ENCODE measurements at regions not wholly inside any gene's neighbourhood (a gene's known extent, or its start where the extent isn't known, plus 50 kb on each side); places are given as distances from the start of the nearest gene placed in this dataset.

GRCh38 chr7:113404245-113404644 is 285.9 kb upstream of the SMIM30 start:
- Histone ChIP-seq H3K9ac (ENCODE audit: low read depth, low read length) (no peak overlapping the region), H3K27me3 (ENCODE audit: control insufficient read depth, insufficient read depth, low read length) (no peaks in the 10 kb centered on the region), H3K4me1 (ENCODE audit: control insufficient read depth, insufficient read depth, low read length) (no peaks in the 10 kb centered on the region), H3K36me3 (ENCODE audit: insufficient read depth, low read length) (no peaks in the 10 kb centered on the region), H3K9me3 (replicated peaks; ENCODE audit: low read length) (no peaks in the 10 kb centered on the region), H3K4me3 (ENCODE audit: low read length) (no peak overlapping the region), H3K4me2 (ENCODE audit: low read length) (no peak overlapping the region)

DNA sequence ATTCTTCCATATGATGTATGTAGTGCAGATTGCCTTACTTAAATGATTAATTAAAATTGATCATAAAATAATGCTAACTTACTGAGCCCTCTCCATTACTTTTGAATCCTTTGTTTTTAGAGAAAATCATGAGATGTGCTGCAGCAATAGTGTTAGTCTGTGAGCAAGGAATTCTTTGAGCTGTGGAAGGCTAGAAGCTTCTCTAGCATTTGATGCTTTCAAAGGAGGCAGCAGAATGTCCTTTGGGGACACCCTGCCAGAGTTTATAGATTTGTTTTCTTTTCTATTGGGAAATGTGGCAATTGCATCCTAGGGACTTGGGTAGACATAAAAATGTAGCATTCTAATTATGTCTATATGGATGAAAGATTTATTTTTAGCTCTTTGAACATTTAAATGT is 284.1 kb upstream of the SMIM30 start:
- Histone ChIP-seq H3K9me3 (replicated peaks; ENCODE audit: low read length) (no peaks in the 10 kb centered on the region), H3K4me1 (ENCODE audit: control insufficient read depth, insufficient read depth, low read length) (no peaks in the 10 kb centered on the region), H3K27me3 (ENCODE audit: control insufficient read depth, insufficient read depth, low read length) (no peaks in the 10 kb centered on the region), H3K36me3 (ENCODE audit: insufficient read depth, low read length) (no peaks in the 10 kb centered on the region), H3K4me3 (ENCODE audit: low read length) (no peak overlapping the region), H3K4me2 (ENCODE audit: low read length) (no peak overlapping the region), H3K9ac (ENCODE audit: low read depth, low read length) (no peak overlapping the region)

DNA sequence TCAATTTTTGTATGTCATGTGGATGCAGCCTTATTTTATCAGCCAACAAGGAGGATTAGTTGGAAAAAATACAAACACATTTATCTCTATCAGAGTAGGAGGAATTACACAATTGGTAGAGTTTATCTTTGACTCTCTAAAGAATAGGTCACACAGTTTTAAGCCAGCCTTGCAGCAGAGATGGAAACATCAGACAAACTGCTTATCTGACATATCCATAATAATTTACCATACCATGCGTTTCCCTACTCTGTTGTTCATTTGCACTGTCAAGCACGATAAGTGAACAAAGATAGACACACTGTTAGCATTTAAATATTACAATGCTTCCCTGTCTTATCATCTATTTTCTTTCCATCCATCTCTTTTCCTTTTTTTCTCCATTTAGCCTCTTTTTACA is 283.7 kb upstream of the SMIM30 start:
- no peak overlapping the region for H3K4me2 ChIP-seq (ENCODE audit: low read length)
- H3K4me3 ChIP-seq (ENCODE audit: low read length), result no peak overlapping the region
- H3K9me3 ChIP-seq (replicated peaks; ENCODE audit: low read length), result no peaks in the 10 kb centered on the region
- no peaks in the 10 kb centered on the region for H3K36me3 ChIP-seq (ENCODE audit: insufficient read depth, low read length)
- no peaks in the 10 kb centered on the region for H3K4me1 ChIP-seq (ENCODE audit: control insufficient read depth, insufficient read depth, low read length)
- H3K9ac ChIP-seq (ENCODE audit: low read depth, low read length), result no peak overlapping the region
- H3K27me3 ChIP-seq (ENCODE audit: control insufficient read depth, insufficient read depth, low read length), result no peaks in the 10 kb centered on the region

DNA sequence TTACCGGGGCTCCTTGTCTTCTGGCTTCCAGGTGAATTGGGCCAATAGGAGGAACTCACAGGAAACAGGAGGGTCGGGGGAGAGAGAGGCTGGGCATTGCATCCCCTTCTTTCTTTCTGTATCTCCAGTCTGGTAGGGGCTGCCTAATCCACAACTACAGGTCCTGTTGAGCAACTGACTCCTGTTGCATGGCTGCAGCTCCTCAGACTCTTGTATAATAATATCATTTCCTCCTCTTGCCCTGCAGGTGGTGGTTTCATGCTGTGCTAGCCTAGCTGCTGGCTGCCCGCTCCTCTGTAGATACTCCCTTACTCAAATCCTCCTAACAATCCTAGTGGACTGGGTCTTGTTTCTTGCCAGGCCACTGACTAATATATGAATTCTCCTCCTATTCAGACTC is 276.5 kb upstream of the SMIM30 start:
- Histone ChIP-seq H3K4me1 (ENCODE audit: control insufficient read depth, insufficient read depth, low read length) (no peaks in the 10 kb centered on the region), H3K27me3 (ENCODE audit: control insufficient read depth, insufficient read depth, low read length) (no peaks in the 10 kb centered on the region), H3K4me3 (ENCODE audit: low read length) (no peak overlapping the region), H3K9me3 (replicated peaks; ENCODE audit: low read length) (no peaks in the 10 kb centered on the region), H3K9ac (ENCODE audit: low read depth, low read length) (no peak overlapping the region), H3K36me3 (ENCODE audit: insufficient read depth, low read length) (no peaks in the 10 kb centered on the region), H3K4me2 (ENCODE audit: low read length) (no peak overlapping the region)

DNA sequence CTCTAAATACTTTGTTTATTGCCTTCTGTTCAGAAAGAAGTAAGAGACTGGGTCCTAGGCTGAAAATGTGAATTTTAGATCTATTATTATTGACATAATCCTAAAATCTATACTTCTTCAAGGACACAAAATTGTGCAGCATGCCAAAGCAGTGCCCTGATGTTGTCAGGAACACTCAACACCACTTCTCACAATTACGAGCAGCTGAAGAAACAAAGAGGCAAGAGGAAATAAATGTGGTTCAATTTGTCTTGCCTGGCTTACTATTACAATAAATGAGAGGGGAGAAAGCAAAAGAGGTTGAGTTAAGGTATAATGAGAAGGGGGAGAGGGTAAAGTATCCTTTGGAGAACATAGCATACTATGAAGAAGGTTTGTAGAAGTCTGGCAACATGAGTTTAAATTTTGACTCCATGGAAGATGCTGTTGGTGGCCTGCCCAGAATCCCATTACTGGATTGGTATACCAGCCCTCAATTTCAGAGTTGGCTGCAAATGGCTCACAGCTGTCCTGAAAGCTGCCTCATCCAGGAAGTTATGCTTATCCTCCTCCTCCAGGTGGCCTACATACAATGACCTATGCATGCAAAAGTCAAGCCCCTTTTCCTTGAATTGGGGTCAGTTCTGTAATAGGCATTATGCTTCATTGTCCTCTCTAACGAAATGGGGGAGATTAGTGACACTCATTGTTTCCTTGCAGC is 274.6 kb upstream of the SMIM30 start:
- H3K36me3 ChIP-seq (ENCODE audit: insufficient read depth, low read length), result no peaks in the 10 kb centered on the region
- no peak overlapping the region for H3K4me2 ChIP-seq (ENCODE audit: low read length)
- H3K9ac ChIP-seq (ENCODE audit: low read depth, low read length), result no peak overlapping the region
- no peaks in the 10 kb centered on the region for H3K27me3 ChIP-seq (ENCODE audit: control insufficient read depth, insufficient read depth, low read length)
- no peak overlapping the region for H3K4me3 ChIP-seq (ENCODE audit: low read length)
- no peaks in the 10 kb centered on the region for H3K4me1 ChIP-seq (ENCODE audit: control insufficient read depth, insufficient read depth, low read length)
- H3K9me3 ChIP-seq (replicated peaks; ENCODE audit: low read length), result no peaks in the 10 kb centered on the region

DNA sequence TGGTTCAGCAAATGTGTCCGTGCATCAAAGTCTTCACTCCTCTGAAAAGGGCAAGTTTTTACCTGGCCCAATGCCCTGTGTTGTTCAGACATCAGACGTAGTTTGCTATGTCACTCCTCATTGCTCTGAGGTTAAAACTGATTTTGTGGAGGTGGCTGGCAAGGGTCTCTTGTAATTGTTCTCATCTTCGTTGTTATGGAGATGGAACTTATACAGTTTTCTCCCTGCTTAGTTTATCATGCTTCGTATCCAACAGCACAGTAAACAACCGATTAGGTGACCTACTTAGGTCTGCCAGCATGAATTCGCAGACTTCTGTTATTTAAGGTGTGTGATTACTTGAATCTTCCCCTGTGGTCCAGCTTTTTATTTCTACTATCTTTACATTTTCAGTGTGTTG is 274.1 kb upstream of the SMIM30 start:
- Histone ChIP-seq H3K27me3 (ENCODE audit: control insufficient read depth, insufficient read depth, low read length) (no peaks in the 10 kb centered on the region), H3K36me3 (ENCODE audit: insufficient read depth, low read length) (no peaks in the 10 kb centered on the region), H3K4me1 (ENCODE audit: control insufficient read depth, insufficient read depth, low read length) (no peaks in the 10 kb centered on the region), H3K9ac (ENCODE audit: low read depth, low read length) (no peak overlapping the region), H3K4me3 (ENCODE audit: low read length) (no peak overlapping the region), H3K4me2 (ENCODE audit: low read length) (no peak overlapping the region), H3K9me3 (replicated peaks; ENCODE audit: low read length) (no peaks in the 10 kb centered on the region)

DNA sequence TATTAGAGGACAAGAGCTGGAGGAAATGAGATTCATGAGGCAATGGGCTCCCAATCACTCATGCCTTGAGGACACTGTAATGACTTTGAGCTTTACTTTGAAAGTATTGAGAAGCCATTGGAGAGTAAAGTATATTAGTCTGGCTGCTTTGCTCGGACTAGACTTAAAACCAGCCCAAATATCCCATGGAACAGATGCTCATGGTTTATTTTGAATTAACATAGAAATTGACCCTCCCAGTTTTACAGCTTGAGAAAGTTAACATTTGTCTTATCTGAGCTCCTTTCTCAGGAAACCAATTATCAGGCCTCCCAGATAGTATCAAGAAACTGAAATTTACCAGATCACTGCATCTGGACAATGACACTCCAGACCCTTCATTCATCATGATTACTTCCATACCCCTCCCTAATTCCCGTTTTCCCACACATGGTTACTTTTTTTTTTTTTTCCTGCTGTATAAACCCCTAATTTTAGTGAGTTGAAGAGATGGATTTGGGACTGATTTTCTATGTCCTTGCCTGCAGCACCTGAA is 270.8 kb upstream of the SMIM30 start:
- no peaks in the 10 kb centered on the region for H3K27me3 ChIP-seq (ENCODE audit: control insufficient read depth, insufficient read depth, low read length)
- no peaks in the 10 kb centered on the region for H3K4me1 ChIP-seq (ENCODE audit: control insufficient read depth, insufficient read depth, low read length)
- H3K9me3 ChIP-seq (replicated peaks; ENCODE audit: low read length), result no peaks in the 10 kb centered on the region
- H3K4me3 ChIP-seq (ENCODE audit: low read length), result no peak overlapping the region
- no peak overlapping the region for H3K9ac ChIP-seq (ENCODE audit: low read depth, low read length)
- no peaks in the 10 kb centered on the region for H3K36me3 ChIP-seq (ENCODE audit: insufficient read depth, low read length)
- no peak overlapping the region for H3K4me2 ChIP-seq (ENCODE audit: low read length)

- no peaks in the 10 kb centered on the region for H3K9me3 ChIP-seq (replicated peaks; ENCODE audit: low read length)
- H3K9ac ChIP-seq (ENCODE audit: low read depth, low read length), result no peak overlapping the region
- no peak overlapping the region for H3K4me3 ChIP-seq (ENCODE audit: low read length)
- H3K4me2 ChIP-seq (ENCODE audit: low read length), result no peak overlapping the region
- H3K4me1 ChIP-seq (ENCODE audit: control insufficient read depth, insufficient read depth, low read length), result no peaks in the 10 kb centered on the region
- no peaks in the 10 kb centered on the region for H3K36me3 ChIP-seq (ENCODE audit: insufficient read depth, low read length)
- H3K27me3 ChIP-seq (ENCODE audit: control insufficient read depth, insufficient read depth, low read length), result no peaks in the 10 kb centered on the region
Measured at GRCh38 chr7:113383638-113384037, 265.3 kb upstream of the SMIM30 start.

- Histone ChIP-seq H3K9ac (ENCODE audit: low read depth, low read length) (no peak overlapping the region), H3K9me3 (replicated peaks; ENCODE audit: low read length) (no peaks in the 10 kb centered on the region), H3K36me3 (ENCODE audit: insufficient read depth, low read length) (no peaks in the 10 kb centered on the region), H3K4me2 (ENCODE audit: low read length) (no peak overlapping the region), H3K27me3 (ENCODE audit: control insufficient read depth, insufficient read depth, low read length) (no peaks in the 10 kb centered on the region), H3K4me3 (ENCODE audit: low read length) (no peak overlapping the region), H3K4me1 (ENCODE audit: control insufficient read depth, insufficient read depth, low read length) (no peaks in the 10 kb centered on the region)
Measured at GRCh38 chr7:113379746-113380145, 261.4 kb upstream of the SMIM30 start.

- H3K36me3 ChIP-seq (ENCODE audit: insufficient read depth, low read length), result no peaks in the 10 kb centered on the region
- no peak overlapping the region for H3K4me2 ChIP-seq (ENCODE audit: low read length)
- H3K27me3 ChIP-seq (ENCODE audit: control insufficient read depth, insufficient read depth, low read length), result no peaks in the 10 kb centered on the region
- H3K4me3 ChIP-seq (ENCODE audit: low read length), result no peak overlapping the region
- no peaks in the 10 kb centered on the region for H3K9me3 ChIP-seq (replicated peaks; ENCODE audit: low read length)
- H3K9ac ChIP-seq (ENCODE audit: low read depth, low read length), result no peak overlapping the region
- H3K4me1 ChIP-seq (ENCODE audit: control insufficient read depth, insufficient read depth, low read length), result peaks cover 3% of the 10 kb centered on the region
Measured at GRCh38 chr7:113374955-113375354, 256.6 kb upstream of the SMIM30 start.

- Histone ChIP-seq H3K4me3 (ENCODE audit: low read length) (no peak overlapping the region), H3K4me1 (ENCODE audit: control insufficient read depth, insufficient read depth, low read length) (peaks cover 3% of the 10 kb centered on the region), H3K9ac (ENCODE audit: low read depth, low read length) (no peak overlapping the region), H3K27me3 (ENCODE audit: control insufficient read depth, insufficient read depth, low read length) (no peaks in the 10 kb centered on the region), H3K4me2 (ENCODE audit: low read length) (no peak overlapping the region), H3K36me3 (ENCODE audit: insufficient read depth, low read length) (no peaks in the 10 kb centered on the region), H3K9me3 (replicated peaks; ENCODE audit: low read length) (no peaks in the 10 kb centered on the region)
Measured at GRCh38 chr7:113373863-113374262, 255.5 kb upstream of the SMIM30 start.

DNA sequence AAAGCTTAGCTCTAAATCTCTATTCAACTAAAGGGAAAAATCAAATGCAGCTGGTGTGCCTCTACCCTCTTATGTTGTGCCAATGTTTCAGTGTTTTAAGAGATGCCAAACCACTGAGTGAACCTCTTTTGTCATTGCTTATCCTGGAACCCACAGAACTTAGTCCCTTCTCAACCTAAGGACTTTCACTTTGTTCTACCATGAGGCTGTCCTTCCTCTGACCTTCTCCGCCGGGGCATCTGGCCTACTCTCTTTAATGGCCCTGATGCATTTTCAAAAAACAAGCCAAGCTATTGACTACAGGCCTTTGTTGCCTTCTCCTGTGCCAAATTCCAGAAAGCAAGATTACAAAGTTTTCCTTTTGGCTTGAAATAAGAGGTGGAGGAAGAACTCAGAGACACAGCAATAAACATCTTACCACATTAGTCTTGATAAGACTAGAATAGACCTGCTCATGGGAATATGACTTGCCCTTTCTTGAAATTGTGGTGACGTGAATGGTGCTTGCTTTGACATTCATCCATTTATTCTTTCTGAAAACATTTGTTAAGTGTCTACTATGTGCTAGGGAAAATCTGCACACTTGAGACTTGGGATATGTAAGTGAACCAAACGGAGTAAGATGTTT is 253.2 kb upstream of the SMIM30 start:
- H3K4me2 ChIP-seq (ENCODE audit: low read length), result no peak overlapping the region
- H3K36me3 ChIP-seq (ENCODE audit: insufficient read depth, low read length), result no peaks in the 10 kb centered on the region
- H3K27me3 ChIP-seq (ENCODE audit: control insufficient read depth, insufficient read depth, low read length), result no peaks in the 10 kb centered on the region
- no peak overlapping the region for H3K4me3 ChIP-seq (ENCODE audit: low read length)
- no peak overlapping the region for H3K9ac ChIP-seq (ENCODE audit: low read depth, low read length)
- H3K4me1 ChIP-seq (ENCODE audit: control insufficient read depth, insufficient read depth, low read length), result peaks cover 6% of the 10 kb centered on the region
- no peaks in the 10 kb centered on the region for H3K9me3 ChIP-seq (replicated peaks; ENCODE audit: low read length)

Data from skeletal muscle satellite cell (primary cell).